GM12872 (cell line): ENCODE measurements at regions not wholly inside any gene's neighbourhood (a gene's known extent, or its start where the extent isn't known, plus 50 kb on each side); places are given as distances from the start of the nearest gene placed in this dataset.

ENCODE experiments used
- CTCF ChIP-seq: IDR thresholded peaks from 3 replicates; pipeline ENCODE4 v1.5.1; 2011; ENCODE audit warnings: low read depth, mild to moderate bottlenecking, low read length, moderate library complexity; ENCODE audit not compliant: insufficient read depth

GRCh38 chr6:164124473-164124872 lies 710.0 kb downstream of the QKI start:
- TF ChIP-seq CTCF, result no peak

- TF ChIP-seq CTCF, result no peak
Measured at GRCh38 chr6:164122109-164122508, 707.6 kb downstream of the QKI start.

- no peak for TF ChIP-seq CTCF
Measured at GRCh38 chr6:164121527-164121926, 707.0 kb downstream of the QKI start.

- TF ChIP-seq CTCF, result no peak
Measured at GRCh38 chr6:164114651-164115050, 700.1 kb downstream of the QKI start.

- no peak for TF ChIP-seq CTCF
Measured at GRCh38 chr6:164114051-164114450, 699.5 kb downstream of the QKI start.

DNA sequence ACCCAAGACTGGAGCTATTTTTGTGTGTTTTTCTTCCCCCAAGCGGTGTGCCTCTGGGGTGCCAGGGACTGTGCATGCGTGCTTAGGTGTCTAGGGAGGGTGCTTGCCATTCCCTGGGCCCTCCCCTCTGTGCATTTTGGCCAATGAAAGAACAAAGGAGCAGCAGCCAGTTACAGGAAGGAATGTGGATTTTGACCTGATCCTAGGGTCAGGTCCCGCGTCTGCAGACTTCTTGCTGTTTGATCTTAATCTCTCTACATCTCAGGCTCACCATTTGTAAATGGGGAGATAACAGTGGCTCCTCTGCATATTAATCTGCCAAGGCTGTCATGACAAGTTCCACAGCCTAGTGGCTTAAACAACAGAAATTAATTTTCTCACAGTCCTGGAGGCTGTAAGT lies 699.1 kb downstream of the QKI start:
- no peak for TF ChIP-seq CTCF

DNA sequence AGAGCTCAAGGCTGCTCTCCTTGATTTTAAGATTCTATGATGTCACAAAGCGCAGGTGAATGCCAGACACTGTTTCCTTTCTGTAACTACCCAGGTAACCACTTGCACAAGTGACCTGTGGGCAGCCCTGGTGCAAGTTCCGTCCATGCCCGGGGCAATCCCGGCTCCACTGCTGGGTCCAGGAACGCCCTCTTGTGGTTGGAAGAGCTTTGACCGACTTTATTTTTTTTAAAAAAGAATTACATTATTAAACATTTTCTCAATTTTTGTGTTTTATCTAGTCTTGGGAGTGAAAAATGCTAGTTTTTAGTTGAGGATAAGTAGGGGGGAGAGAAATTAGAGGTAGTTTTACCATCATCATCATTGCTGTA lies 695.2 kb downstream of the QKI start:
- TF ChIP-seq CTCF, result no peak
